Fibroblast of lung (primary cell): ENCODE measurements at regions not wholly inside any gene's neighbourhood (a gene's known extent, or its start where the extent isn't known, plus 50 kb on each side); places are given as distances from the start of the nearest gene placed in this dataset.

Experiments used
- CTCF ChIP-seq, 2 donors: IDR thresholded peaks in 1 of 2; conservative IDR thresholded peaks in 1 of 2; 1 replicate in 1 of 2; 2 replicates in 1 of 2; pipeline ENCODE4 v1.5.1; 2011 to 2012; ENCODE audit warnings: low read length in 2 of 2, control low read depth in 1 of 2, inconsistent platforms in 1 of 2, low read depth in 1 of 2, mild to moderate bottlenecking in 1 of 2
- EZH2 ChIP-seq: IDR thresholded peaks from 2 replicates; pipeline ENCODE4 v1.5.1; 2012; ENCODE audit warnings: low read length, control low read depth, mild to moderate bottlenecking; ENCODE audit errors: missing control alignments

- TF ChIP-seq CTCF (conservative IDR thresholded peaks at IDR 0.05 in 1 of 2, IDR thresholded peaks at IDR 0.05 in 1 of 2; ENCODE audit: low read depth in 1 of 2, low read length in 2 of 2) (no peak), EZH2 (no peak)
Measured at GRCh38 chr1:116254776-116255175, 118.3 kb upstream of the ATP1A1 start.
